ENCODE measurements at regions not wholly inside any gene's neighbourhood (a gene's known extent, or its start where the extent isn't known, plus 50 kb on each side); places are given as distances from the start of the nearest gene placed in this dataset.
"Not testable (repeated sequence)": the region's sequence is repeated elsewhere in the genome, so short reads cannot be mapped to it uniquely, and the experiment has no call there.

- Histone ChIP-seq H3K4me1 (ENCODE audit: control insufficient read depth in 1 of 2, insufficient read depth in 1 of 2, low read depth in 1 of 2, low read length in 1 of 2) (no peaks in the 10 kb centered on the region), H3K4me3 (ENCODE audit: low read depth in 1 of 2, low read length in 1 of 2) (no peak overlapping the region), H3K36me3 (no peaks in the 10 kb centered on the region), H3K9me3 (no peaks in the 10 kb centered on the region), H3K27ac (no peak overlapping the region), H3K27me3 (no peaks in the 10 kb centered on the region)
- no peak for TF ChIP-seq CTCF (IDR thresholded peaks at IDR 0.05)
Observed at GRCh38 chr15:29511663-29512062, 242.0 kb upstream of the NSMCE3 start.

- not testable (repeated sequence) for H3K9me3 ChIP-seq; H3K27me3 ChIP-seq; H3K27ac ChIP-seq; H3K4me3 ChIP-seq (ENCODE audit: low read depth in 1 of 2, low read length in 1 of 2); H3K36me3 ChIP-seq; H3K4me1 ChIP-seq (ENCODE audit: control insufficient read depth in 1 of 2, insufficient read depth in 1 of 2, low read depth in 1 of 2, low read length in 1 of 2)
Observed at GRCh38 chr15:29505535-29505934, 235.9 kb upstream of the NSMCE3 start.

GRCh38 chr15:29490747-29491471 is 221.3 kb upstream of the NSMCE3 start:
- no peak for TF ChIP-seq CTCF (IDR thresholded peaks at IDR 0.05)
- H3K4me1 ChIP-seq (ENCODE audit: control insufficient read depth in 1 of 2, insufficient read depth in 1 of 2, low read depth in 1 of 2, low read length in 1 of 2): no peaks in the 10 kb centered on the region
- H3K27ac ChIP-seq: no peak overlapping the region
- no peaks in the 10 kb centered on the region for H3K9me3 ChIP-seq
- H3K4me3 ChIP-seq (ENCODE audit: low read depth in 1 of 2, low read length in 1 of 2): no peak overlapping the region
- no peaks in the 10 kb centered on the region for H3K27me3 ChIP-seq
- H3K36me3 ChIP-seq: no peaks in the 10 kb centered on the region

- no peaks in the 10 kb centered on the region for H3K36me3 ChIP-seq
- no peak for TF ChIP-seq CTCF (IDR thresholded peaks at IDR 0.05)
Observed at GRCh38 chr15:29480949-29481348, 211.3 kb upstream of the NSMCE3 start.

GRCh38 chr15:29480278-29480677 is 210.7 kb upstream of the NSMCE3 start:
- Histone ChIP-seq H3K27me3 (no peaks in the 10 kb centered on the region), H3K36me3 (no peaks in the 10 kb centered on the region), H3K4me3 (ENCODE audit: low read depth in 1 of 2, low read length in 1 of 2) (no peak overlapping the region), H3K27ac (no peak overlapping the region), H3K4me1 (ENCODE audit: control insufficient read depth in 1 of 2, insufficient read depth in 1 of 2, low read depth in 1 of 2, low read length in 1 of 2) (no peaks in the 10 kb centered on the region), H3K9me3 (no peaks in the 10 kb centered on the region)
- TF ChIP-seq CTCF (IDR thresholded peaks at IDR 0.05): no peak

More at GRCh38 chr15:29480949-29481348, 211.3 kb upstream of the NSMCE3 start:
- Histone ChIP-seq H3K4me3 (ENCODE audit: low read depth in 1 of 2, low read length in 1 of 2) (no peak overlapping the region), H3K9me3 (no peaks in the 10 kb centered on the region), H3K27me3 (no peaks in the 10 kb centered on the region), H3K27ac (no peak overlapping the region), H3K4me1 (ENCODE audit: control insufficient read depth in 1 of 2, insufficient read depth in 1 of 2, low read depth in 1 of 2, low read length in 1 of 2) (no peaks in the 10 kb centered on the region)

GRCh38 chr15:29477256-29477655 is 207.6 kb upstream of the NSMCE3 start:
- no peaks in the 10 kb centered on the region for H3K4me1 ChIP-seq (ENCODE audit: control insufficient read depth in 1 of 2, insufficient read depth in 1 of 2, low read depth in 1 of 2, low read length in 1 of 2)
- H3K9me3 ChIP-seq: no peaks in the 10 kb centered on the region
- H3K4me3 ChIP-seq (ENCODE audit: low read depth in 1 of 2, low read length in 1 of 2): no peak overlapping the region
- H3K27me3 ChIP-seq: no peaks in the 10 kb centered on the region
- TF ChIP-seq CTCF (IDR thresholded peaks at IDR 0.05): no peak
- no peaks in the 10 kb centered on the region for H3K36me3 ChIP-seq
- H3K27ac ChIP-seq: no peak overlapping the region

Measured in neutrophil (primary cell).